ENCODE measurements at regions not wholly inside any gene's neighbourhood (a gene's known extent, or its start where the extent isn't known, plus 50 kb on each side); places are given as distances from the start of the nearest gene placed in this dataset.

DNA sequence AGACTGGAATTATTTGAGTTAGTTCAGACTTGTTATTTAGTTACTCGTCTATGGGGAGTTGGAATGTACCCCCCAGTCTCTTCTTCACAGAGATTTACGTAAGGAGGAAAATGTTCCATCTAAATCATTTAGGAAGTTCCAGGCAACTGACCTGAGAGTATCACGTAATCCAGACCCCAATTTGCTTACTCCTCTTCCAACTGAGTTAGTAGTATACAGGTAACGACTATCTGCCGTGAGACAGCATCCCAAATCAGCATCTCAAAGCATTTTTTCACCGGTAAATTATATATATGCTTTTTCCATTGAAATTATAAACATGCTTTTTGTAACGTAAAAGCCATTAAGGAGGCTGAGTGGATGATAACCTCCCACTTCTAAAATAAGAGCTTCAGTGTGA is 214.3 kb upstream of the WSB1 start:
- Histone ChIP-seq H3K79me2 (ENCODE audit: low read depth) (no peaks in the 10 kb centered on the region), H3K4me1 (no peaks in the 10 kb centered on the region), H3K4me2 (no peak overlapping the region), H2AFZ (replicated peaks) (no peak overlapping the region), H3F3A (ENCODE audit: low read depth) (no peaks in the 10 kb centered on the region), H3K4me3 (no peak overlapping the region), H3K36me3 (no peaks in the 10 kb centered on the region), H3K27me3 (no peaks in the 10 kb centered on the region), H4K20me1 (ENCODE audit: low read depth) (no peaks in the 10 kb centered on the region), H3K9me3 (ENCODE audit: low read depth) (peaks cover 27% of the 10 kb centered on the region), H3K27ac (no peak overlapping the region), H3K9ac (no peak overlapping the region)
- no peak for TF ChIP-seq EZH2phosphoT487 (IDR thresholded peaks at IDR 0.05)
- TF ChIP-seq EZH2 (IDR thresholded peaks at IDR 0.05) = no peak
- TF ChIP-seq, protein P1, sequence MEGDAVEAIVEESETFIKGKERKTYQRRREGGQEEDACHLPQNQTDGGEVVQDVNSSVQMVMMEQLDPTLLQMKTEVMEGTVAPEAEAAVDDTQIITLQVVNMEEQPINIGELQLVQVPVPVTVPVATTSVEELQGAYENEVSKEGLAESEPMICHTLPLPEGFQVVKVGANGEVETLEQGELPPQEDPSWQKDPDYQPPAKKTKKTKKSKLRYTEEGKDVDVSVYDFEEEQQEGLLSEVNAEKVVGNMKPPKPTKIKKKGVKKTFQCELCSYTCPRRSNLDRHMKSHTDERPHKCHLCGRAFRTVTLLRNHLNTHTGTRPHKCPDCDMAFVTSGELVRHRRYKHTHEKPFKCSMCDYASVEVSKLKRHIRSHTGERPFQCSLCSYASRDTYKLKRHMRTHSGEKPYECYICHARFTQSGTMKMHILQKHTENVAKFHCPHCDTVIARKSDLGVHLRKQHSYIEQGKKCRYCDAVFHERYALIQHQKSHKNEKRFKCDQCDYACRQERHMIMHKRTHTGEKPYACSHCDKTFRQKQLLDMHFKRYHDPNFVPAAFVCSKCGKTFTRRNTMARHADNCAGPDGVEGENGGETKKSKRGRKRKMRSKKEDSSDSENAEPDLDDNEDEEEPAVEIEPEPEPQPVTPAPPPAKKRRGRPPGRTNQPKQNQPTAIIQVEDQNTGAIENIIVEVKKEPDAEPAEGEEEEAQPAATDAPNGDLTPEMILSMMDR (IDR thresholded peaks at IDR 0.05) = no peak
- DNase-seq (ENCODE audit: low spot score) = no peak
- Mint-ChIP-seq H3K4me3 (no peak overlapping the region), H3K9me3 (peaks cover 44% of the 10 kb centered on the region), H3K4me1 (no peaks in the 10 kb centered on the region), H3K27ac (no peak overlapping the region), H3K27me3 (ENCODE audit: insufficient read depth, low read depth) (peaks cover 5% of the 10 kb centered on the region), H3K36me3 (no peaks in the 10 kb centered on the region)

DNA sequence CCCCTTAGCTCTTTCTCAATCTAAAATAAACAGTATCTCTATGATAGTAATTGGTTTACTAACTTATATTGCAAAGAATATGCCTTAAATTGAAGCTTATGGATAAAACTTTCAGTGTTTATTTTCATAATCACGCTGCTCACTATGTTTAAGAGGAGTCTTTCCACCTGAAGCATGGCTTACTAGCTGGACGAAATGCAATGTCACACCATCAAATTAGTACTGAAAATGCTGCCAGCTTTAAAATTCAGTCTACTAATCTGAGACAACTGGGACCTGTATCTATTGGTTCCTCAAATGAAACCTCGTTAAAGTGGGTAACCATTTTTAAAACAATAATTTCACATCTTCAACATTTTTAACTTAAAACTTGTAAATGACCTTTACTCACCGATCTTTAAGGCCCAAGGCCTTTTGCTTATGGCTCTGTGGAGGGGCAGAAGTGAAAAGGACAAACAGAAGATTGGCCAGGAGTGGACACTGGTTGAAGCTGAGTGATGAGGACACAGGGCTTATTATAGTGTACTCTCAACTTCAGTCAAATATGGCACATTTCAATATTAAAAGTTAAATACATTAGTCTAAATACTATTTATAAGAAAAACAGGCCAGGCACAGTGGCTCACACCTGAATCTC is 212.8 kb upstream of the WSB1 start:
- Mint-ChIP-seq H3K27ac (no peak overlapping the region), H3K9me3 (peaks cover 36% of the 10 kb centered on the region), H3K4me3 (no peak overlapping the region), H3K27me3 (ENCODE audit: insufficient read depth, low read depth) (peaks cover 5% of the 10 kb centered on the region), H3K4me1 (no peaks in the 10 kb centered on the region), H3K36me3 (no peaks in the 10 kb centered on the region)
- Histone ChIP-seq H3K79me2 (ENCODE audit: low read depth) (no peaks in the 10 kb centered on the region), H3K4me2 (no peak overlapping the region), H3K4me3 (no peak overlapping the region), H3K27me3 (no peaks in the 10 kb centered on the region), H2AFZ (replicated peaks) (no peak overlapping the region), H4K20me1 (ENCODE audit: low read depth) (no peaks in the 10 kb centered on the region), H3K27ac (no peak overlapping the region), H3K36me3 (no peaks in the 10 kb centered on the region), H3F3A (ENCODE audit: low read depth) (no peaks in the 10 kb centered on the region), H3K9me3 (ENCODE audit: low read depth) (peaks cover 34% of the 10 kb centered on the region), H3K4me1 (no peaks in the 10 kb centered on the region), H3K9ac (no peak overlapping the region)
- TF ChIP-seq, protein P1 (IDR thresholded peaks at IDR 0.05) = no peak
- no peak for TF ChIP-seq EZH2phosphoT487 (IDR thresholded peaks at IDR 0.05)
- no peak for TF ChIP-seq EZH2 (IDR thresholded peaks at IDR 0.05)
- DNase-seq (ENCODE audit: low spot score) = no peak

DNA sequence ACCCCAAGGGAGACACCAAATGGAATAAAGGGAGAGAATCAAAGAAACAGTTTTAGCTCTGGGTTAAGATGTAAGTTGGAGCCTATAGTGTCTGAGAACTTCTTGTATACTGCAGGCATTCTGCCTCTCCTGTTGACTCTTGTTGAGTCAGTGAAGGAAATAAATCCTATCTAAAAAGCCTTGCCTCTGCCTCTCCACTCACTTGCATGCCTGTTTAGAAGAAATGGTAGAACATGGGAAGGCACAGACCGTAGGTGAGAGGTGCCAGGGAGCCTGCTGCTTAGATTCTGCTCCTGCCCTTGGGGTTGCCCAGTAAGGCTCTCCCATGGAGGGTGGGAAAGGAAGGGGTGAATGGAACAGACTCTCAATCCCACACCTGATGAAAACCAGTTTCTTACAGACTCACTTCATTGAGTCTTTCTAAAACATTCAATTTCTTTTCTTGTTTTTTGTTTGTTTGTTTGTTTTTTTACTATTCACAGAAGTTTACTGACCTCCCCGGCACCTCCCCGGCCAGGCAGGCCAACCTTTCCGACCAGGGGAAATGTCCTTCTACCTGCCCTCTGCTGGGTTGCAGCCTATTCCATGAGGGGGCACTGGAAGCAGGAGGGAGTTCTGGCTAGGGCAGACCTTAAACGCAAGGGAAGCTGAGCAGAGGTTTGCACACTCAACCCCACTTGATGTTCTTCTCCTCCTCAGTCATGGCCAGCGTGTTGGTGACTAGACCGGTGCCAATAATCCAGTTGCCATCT is 211.7 kb upstream of the WSB1 start:
- H3K4me2 ChIP-seq = no peak overlapping the region
- Mint-ChIP-seq H3K27ac (no peak overlapping the region), H3K9me3 (peaks cover 39% of the 10 kb centered on the region), H3K27me3 (ENCODE audit: insufficient read depth, low read depth) (peaks cover 6% of the 10 kb centered on the region), H3K4me3 (no peak overlapping the region), H3K4me1 (no peaks in the 10 kb centered on the region), H3K36me3 (no peaks in the 10 kb centered on the region)
- no peak overlapping the region for H2AFZ ChIP-seq (replicated peaks)
- no peaks in the 10 kb centered on the region for H3K79me2 ChIP-seq (ENCODE audit: low read depth)
- TF ChIP-seq EZH2 (IDR thresholded peaks at IDR 0.05) = no peak
- TF ChIP-seq, protein P1 (IDR thresholded peaks at IDR 0.05) = no peak
- TF ChIP-seq EZH2phosphoT487 (IDR thresholded peaks at IDR 0.05) = no peak
- peaks cover 32% of the 10 kb centered on the region for H3K9me3 ChIP-seq (ENCODE audit: low read depth)
- H4K20me1 ChIP-seq (ENCODE audit: low read depth) = no peaks in the 10 kb centered on the region
- no peak overlapping the region for H3K9ac ChIP-seq
- H3K27ac ChIP-seq = no peak overlapping the region
- H3F3A ChIP-seq (ENCODE audit: low read depth) = no peaks in the 10 kb centered on the region
- H3K4me3 ChIP-seq = no peak overlapping the region
- H3K36me3 ChIP-seq = no peaks in the 10 kb centered on the region
- no peaks in the 10 kb centered on the region for H3K4me1 ChIP-seq
- DNase-seq (ENCODE audit: low spot score) = no peak
- H3K27me3 ChIP-seq = no peaks in the 10 kb centered on the region

All from neural progenitor cell (in vitro differentiated cells).